Fibroblast of skin of left quadriceps (primary cell): ENCODE measurements at regions not wholly inside any gene's neighbourhood (a gene's known extent, or its start where the extent isn't known, plus 50 kb on each side); places are given as distances from the start of the nearest gene placed in this dataset.

Experiments used
- DNase-seq, 2 experiments: peaks; one replicate each; pipeline ENCODE4 v3.0.0-alpha.2; 2013; ENCODE audit warnings: low read depth in 2 of 2

DNA sequence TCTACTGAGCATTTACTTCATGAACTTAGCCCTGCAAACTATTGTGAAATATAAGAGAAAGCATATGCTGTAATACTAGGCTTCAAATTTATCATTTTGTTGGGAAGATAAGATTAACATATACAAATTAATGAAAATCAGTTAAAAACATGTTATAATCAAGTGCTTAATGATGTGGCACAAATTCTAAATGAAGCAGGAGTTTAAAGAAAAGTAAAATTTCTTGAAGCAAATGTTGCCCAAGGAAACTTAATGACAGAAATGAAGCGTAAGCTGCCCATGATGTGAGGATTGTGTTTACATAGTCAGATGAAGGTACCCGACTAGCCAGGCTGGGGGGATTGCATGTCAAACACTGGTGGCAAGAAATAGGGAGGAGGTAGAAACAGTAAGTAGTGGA is 103.1 kb upstream of the GAP43 start:
- DNase-seq: no peak

DNA sequence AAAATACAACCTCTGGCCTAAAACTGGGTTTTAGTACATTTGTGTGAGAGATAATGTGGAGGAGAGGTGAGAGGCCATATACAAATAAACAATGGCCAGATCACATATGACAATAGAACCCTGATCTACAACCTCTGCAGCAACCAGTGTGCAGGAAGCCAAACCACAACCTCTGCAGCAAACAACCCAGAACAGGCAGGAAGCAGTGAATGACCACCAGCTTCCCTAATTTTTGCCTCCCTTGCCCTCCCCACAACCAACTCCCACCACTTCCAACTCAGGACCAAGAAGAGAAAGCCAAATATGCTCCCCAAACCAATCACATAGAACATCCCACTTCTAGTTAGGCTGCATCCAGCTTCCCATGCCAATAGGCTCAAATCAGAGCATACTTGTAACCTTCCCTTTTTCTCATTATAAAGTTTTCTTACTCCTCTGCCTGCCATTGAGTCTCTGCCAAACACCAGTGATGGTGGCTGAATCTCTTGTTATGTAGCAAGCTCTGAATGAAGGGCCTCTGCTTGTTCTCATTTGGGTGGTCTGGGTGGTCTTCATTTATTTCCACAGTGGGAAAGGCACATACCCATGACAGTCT is 102.6 kb upstream of the GAP43 start:
- no peak for DNase-seq

- DNase-seq: no peak
These were observed 99.9 kb upstream of the GAP43 start for GRCh38 chr3:115523458-115523857.

GRCh38 chr3:115524549-115524948 is 98.8 kb upstream of the GAP43 start:
- no peak for DNase-seq

- no peak for DNase-seq
These were observed 97.6 kb upstream of the GAP43 start for GRCh38 chr3:115525731-115526130.

DNA sequence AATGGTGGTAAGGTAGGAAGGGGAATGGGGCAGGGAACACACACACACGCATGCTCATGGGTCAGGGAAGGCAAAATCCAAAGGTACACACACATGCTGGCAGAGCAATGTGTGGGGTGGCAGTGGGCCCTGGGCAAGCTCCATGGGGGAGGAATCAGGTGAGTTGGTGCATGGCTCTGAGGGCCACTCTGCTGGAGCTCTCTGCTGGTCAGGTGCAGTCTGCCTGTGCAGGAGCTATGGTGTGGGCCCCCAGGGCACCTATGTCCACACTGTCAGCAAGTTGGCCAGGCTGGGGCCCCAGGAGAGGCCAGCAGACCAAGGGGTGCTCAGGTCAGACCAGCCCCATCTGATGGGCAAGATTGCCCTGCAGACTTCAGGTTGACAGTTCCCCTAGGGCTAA is 90.1 kb upstream of the GAP43 start:
- DNase-seq: no peak

DNA sequence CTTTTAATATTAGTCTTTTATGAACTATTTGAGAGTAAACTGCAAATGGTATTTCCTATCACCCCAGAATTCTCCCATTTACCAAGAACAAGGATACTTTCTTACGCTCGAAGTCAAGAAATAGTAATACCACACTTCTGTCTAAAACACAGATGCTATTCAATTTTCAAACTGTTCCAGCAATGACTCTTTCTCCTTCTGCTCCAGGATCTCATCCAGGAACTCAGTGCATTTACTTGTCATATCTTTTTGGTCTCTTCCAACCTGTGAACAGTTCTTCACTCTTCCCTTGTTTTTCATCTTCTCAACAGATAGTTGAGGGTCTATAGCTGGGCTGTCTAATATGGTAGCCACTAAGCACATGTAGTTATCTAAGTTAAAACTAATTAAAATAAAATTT is 87.1 kb upstream of the GAP43 start:
- DNase-seq: no peak

- no peak for DNase-seq
These were observed 85.6 kb upstream of the GAP43 start for GRCh38 chr3:115537669-115538068.

- DNase-seq: no peak
These were observed 76.1 kb upstream of the GAP43 start for GRCh38 chr3:115547207-115547606.

DNA sequence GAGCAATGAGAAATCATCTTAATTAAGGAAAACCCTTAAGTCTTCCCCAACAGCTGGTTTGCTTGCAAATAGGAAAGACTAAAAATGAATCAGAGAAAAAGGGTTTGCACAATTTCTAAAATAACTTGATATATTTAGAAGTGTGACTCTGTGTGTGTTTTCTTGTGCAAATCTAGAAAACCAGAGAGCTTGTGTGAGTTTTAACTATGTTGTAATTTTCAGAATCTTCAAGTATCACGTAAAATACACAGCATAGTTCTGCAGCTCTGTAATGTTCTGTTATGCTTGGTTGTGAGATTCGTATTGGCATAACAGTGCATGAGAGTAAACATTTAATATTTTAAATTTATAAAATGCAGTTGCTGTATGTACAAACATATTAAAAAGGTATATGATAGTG is 74.7 kb upstream of the GAP43 start:
- no peak for DNase-seq

- DNase-seq: peak; percentile 20 to 21
These were observed 74.2 kb upstream of the GAP43 start for GRCh38 chr3:115549071-115549470.

DNA sequence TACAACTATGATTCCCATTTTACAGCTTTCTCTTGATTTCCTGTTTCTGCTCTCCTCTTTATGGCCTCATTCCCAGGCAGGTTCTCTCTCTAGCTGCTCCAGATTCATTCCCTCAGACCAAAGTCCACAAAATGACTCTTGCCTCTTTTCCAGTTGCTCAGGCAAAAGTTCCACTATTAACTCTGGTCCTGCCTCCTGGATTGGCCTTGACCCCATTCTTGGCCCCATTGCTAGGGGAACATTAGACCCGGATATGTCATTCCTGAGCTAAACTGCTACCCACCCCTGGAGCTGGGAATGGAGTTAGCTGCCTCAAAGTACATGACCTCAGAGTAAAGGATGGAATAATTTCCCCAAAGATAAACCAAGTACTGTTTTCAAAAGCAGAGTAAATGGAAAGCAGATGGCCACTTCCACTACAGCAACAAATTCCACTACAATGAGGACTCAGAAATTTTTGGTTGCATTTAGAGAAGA is 73.0 kb upstream of the GAP43 start:
- DNase-seq: peak; percentile 44 to 45

- no peak for DNase-seq
These were observed 72.3 kb upstream of the GAP43 start for GRCh38 chr3:115551016-115551415.

- DNase-seq: no peak
These were observed 71.3 kb upstream of the GAP43 start for GRCh38 chr3:115552007-115552406.

GRCh38 chr3:115553796-115554486 is 69.4 kb upstream of the GAP43 start:
- DNase-seq: no peak

- no peak for DNase-seq
These were observed 68.9 kb upstream of the GAP43 start for GRCh38 chr3:115554487-115554807.

DNA sequence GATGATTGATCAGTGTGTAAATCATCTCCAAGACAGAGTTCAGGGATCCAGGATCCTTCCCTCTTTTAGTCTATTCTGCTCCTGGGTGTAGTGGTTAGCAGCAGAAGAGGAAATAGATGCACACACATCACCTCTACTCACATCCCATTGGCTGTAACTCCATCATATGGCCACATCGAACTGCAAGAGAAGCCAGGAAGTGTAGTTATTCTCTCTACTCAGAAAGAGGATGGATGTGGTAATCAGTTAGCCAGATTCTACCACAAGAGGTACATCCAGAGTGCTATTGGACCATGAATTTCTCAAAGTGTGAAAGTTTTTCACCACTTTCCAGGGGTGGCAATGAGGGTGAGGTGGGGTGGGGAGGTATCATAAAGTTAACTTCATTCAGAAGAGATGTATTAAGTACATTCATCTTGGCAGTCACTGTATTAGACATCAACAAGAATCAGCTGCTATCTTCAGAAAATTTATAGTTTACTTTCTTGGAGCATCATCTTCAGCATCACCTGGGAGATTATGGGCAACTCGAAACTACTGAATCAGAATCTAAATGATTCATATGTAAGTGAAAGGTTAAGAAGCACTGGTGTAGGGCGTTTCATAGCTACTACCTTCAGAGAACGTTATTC is 60.6 kb upstream of the GAP43 start:
- no peak for DNase-seq

DNA sequence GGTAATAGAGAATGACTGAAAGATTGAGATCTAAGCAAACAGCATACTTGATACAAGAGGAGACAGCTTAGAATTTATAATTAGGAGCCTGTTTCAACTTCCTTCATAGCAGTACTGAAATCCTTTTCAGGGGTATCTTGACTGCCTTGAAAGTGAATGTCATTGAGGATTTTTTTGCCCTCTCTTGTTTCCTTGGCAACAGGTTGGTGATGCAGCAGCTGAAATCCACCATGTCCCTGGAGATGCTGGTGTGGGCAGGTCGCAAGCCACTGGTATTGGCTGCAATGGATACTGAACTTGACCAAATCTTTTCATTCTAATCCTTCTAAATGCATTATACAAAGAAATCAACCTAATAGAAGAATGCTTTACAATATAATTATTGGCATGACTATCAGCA is 59.3 kb upstream of the GAP43 start:
- DNase-seq: no peak

DNA sequence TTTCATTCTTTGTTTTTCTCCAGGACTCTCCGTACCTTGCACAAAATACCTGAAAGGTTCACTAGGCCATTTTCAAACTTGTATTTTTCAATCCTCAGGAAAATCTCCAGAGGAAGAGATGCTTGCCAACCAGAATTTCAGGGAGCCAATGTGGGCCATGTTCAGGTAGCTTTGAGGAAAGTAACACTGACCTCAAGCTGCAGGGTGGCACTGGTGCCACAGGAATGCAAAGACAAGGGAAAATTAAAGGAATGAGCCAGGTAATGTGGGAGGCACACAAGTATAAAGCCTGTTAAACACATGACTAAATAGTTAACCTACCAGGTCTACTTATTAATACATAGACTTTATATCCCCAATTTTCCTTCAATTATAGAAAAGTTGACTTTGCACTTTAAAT is 51.9 kb upstream of the GAP43 start:
- no peak for DNase-seq
